ENCODE measurements at regions not wholly inside any gene's neighbourhood (a gene's known extent, or its start where the extent isn't known, plus 50 kb on each side); places are given as distances from the start of the nearest gene placed in this dataset.

GRCh38 chr11:103703437-103703836 lies 333.0 kb upstream of the DDI1 start:
- H3K27me3 ChIP-seq (replicated peaks; ENCODE audit: control insufficient read depth, insufficient read depth, low read length, poor library complexity, severe bottlenecking): no peaks in the 10 kb centered on the region
- DNase-seq: no peak
- H3K4me1 ChIP-seq (ENCODE audit: control insufficient read depth, insufficient read depth, low read length, poor library complexity, severe bottlenecking): no peaks in the 10 kb centered on the region
- H3K36me3 ChIP-seq (ENCODE audit: control insufficient read depth, insufficient read depth, low read length): no peaks in the 10 kb centered on the region
- H3K27ac ChIP-seq (ENCODE audit: insufficient read depth, low read length, poor library complexity, severe bottlenecking): no peak overlapping the region
- no peaks in the 10 kb centered on the region for H3K9me3 ChIP-seq (ENCODE audit: control insufficient read depth, low read length)
- no peak overlapping the region for H3K4me3 ChIP-seq (ENCODE audit: insufficient read depth, low read depth, low read length, poor library complexity, severe bottlenecking)

- DNase-seq: no peak
- Histone ChIP-seq H3K4me3 (ENCODE audit: insufficient read depth, low read depth, low read length, poor library complexity, severe bottlenecking) (no peak overlapping the region), H3K4me1 (ENCODE audit: control insufficient read depth, insufficient read depth, low read length, poor library complexity, severe bottlenecking) (no peaks in the 10 kb centered on the region)
Observed at GRCh38 chr11:103703954-103704353, 332.5 kb upstream of the DDI1 start.

GRCh38 chr11:103705642-103706041 lies 330.8 kb upstream of the DDI1 start:
- H3K27ac ChIP-seq (ENCODE audit: insufficient read depth, low read length, poor library complexity, severe bottlenecking): no peak overlapping the region
- no peaks in the 10 kb centered on the region for H3K36me3 ChIP-seq (ENCODE audit: control insufficient read depth, insufficient read depth, low read length)
- DNase-seq: no peak
- no peaks in the 10 kb centered on the region for H3K4me1 ChIP-seq (ENCODE audit: control insufficient read depth, insufficient read depth, low read length, poor library complexity, severe bottlenecking)
- H3K4me3 ChIP-seq (ENCODE audit: insufficient read depth, low read depth, low read length, poor library complexity, severe bottlenecking): no peak overlapping the region
- H3K9me3 ChIP-seq (ENCODE audit: control insufficient read depth, low read length): no peaks in the 10 kb centered on the region
- no peaks in the 10 kb centered on the region for H3K27me3 ChIP-seq (replicated peaks; ENCODE audit: control insufficient read depth, insufficient read depth, low read length, poor library complexity, severe bottlenecking)

More at GRCh38 chr11:103703954-103704353, 332.5 kb upstream of the DDI1 start:
- Histone ChIP-seq H3K9me3 (ENCODE audit: control insufficient read depth, low read length) (no peaks in the 10 kb centered on the region), H3K36me3 (ENCODE audit: control insufficient read depth, insufficient read depth, low read length) (no peaks in the 10 kb centered on the region), H3K27ac (ENCODE audit: insufficient read depth, low read length, poor library complexity, severe bottlenecking) (no peak overlapping the region), H3K27me3 (replicated peaks; ENCODE audit: control insufficient read depth, insufficient read depth, low read length, poor library complexity, severe bottlenecking) (no peaks in the 10 kb centered on the region)

GRCh38 chr11:103709371-103709770 lies 327.1 kb upstream of the DDI1 start:
- Histone ChIP-seq H3K27me3 (replicated peaks; ENCODE audit: control insufficient read depth, insufficient read depth, low read length, poor library complexity, severe bottlenecking) (no peaks in the 10 kb centered on the region), H3K36me3 (ENCODE audit: control insufficient read depth, insufficient read depth, low read length) (no peaks in the 10 kb centered on the region), H3K9me3 (ENCODE audit: control insufficient read depth, low read length) (no peaks in the 10 kb centered on the region), H3K4me1 (ENCODE audit: control insufficient read depth, insufficient read depth, low read length, poor library complexity, severe bottlenecking) (no peaks in the 10 kb centered on the region), H3K27ac (ENCODE audit: insufficient read depth, low read length, poor library complexity, severe bottlenecking) (no peak overlapping the region), H3K4me3 (ENCODE audit: insufficient read depth, low read depth, low read length, poor library complexity, severe bottlenecking) (no peak overlapping the region)
- no peak for DNase-seq

- Histone ChIP-seq H3K27me3 (replicated peaks; ENCODE audit: control insufficient read depth, insufficient read depth, low read length, poor library complexity, severe bottlenecking) (no peaks in the 10 kb centered on the region), H3K36me3 (ENCODE audit: control insufficient read depth, insufficient read depth, low read length) (no peaks in the 10 kb centered on the region), H3K9me3 (ENCODE audit: control insufficient read depth, low read length) (no peaks in the 10 kb centered on the region), H3K27ac (ENCODE audit: insufficient read depth, low read length, poor library complexity, severe bottlenecking) (no peak overlapping the region), H3K4me3 (ENCODE audit: insufficient read depth, low read depth, low read length, poor library complexity, severe bottlenecking) (no peak overlapping the region), H3K4me1 (ENCODE audit: control insufficient read depth, insufficient read depth, low read length, poor library complexity, severe bottlenecking) (no peaks in the 10 kb centered on the region)
- no peak for DNase-seq
Observed at GRCh38 chr11:103714246-103714645, 322.2 kb upstream of the DDI1 start.

- no peak overlapping the region for H3K4me3 ChIP-seq (ENCODE audit: insufficient read depth, low read depth, low read length, poor library complexity, severe bottlenecking)
- H3K27me3 ChIP-seq (replicated peaks; ENCODE audit: control insufficient read depth, insufficient read depth, low read length, poor library complexity, severe bottlenecking): no peaks in the 10 kb centered on the region
- no peak overlapping the region for H3K27ac ChIP-seq (ENCODE audit: insufficient read depth, low read length, poor library complexity, severe bottlenecking)
- DNase-seq: no peak
- no peaks in the 10 kb centered on the region for H3K36me3 ChIP-seq (ENCODE audit: control insufficient read depth, insufficient read depth, low read length)
- H3K9me3 ChIP-seq (ENCODE audit: control insufficient read depth, low read length): no peaks in the 10 kb centered on the region
- H3K4me1 ChIP-seq (ENCODE audit: control insufficient read depth, insufficient read depth, low read length, poor library complexity, severe bottlenecking): no peaks in the 10 kb centered on the region
Observed at GRCh38 chr11:103716363-103716762, 320.1 kb upstream of the DDI1 start.

GRCh38 chr11:103727262-103727661 lies 309.2 kb upstream of the DDI1 start:
- Histone ChIP-seq H3K4me3 (ENCODE audit: insufficient read depth, low read depth, low read length, poor library complexity, severe bottlenecking) (no peak overlapping the region), H3K4me1 (ENCODE audit: control insufficient read depth, insufficient read depth, low read length, poor library complexity, severe bottlenecking) (no peaks in the 10 kb centered on the region), H3K27me3 (replicated peaks; ENCODE audit: control insufficient read depth, insufficient read depth, low read length, poor library complexity, severe bottlenecking) (no peaks in the 10 kb centered on the region), H3K27ac (ENCODE audit: insufficient read depth, low read length, poor library complexity, severe bottlenecking) (no peak overlapping the region), H3K9me3 (ENCODE audit: control insufficient read depth, low read length) (no peaks in the 10 kb centered on the region), H3K36me3 (ENCODE audit: control insufficient read depth, insufficient read depth, low read length) (no peaks in the 10 kb centered on the region)
- DNase-seq: no peak

- no peaks in the 10 kb centered on the region for H3K27me3 ChIP-seq (replicated peaks; ENCODE audit: control insufficient read depth, insufficient read depth, low read length, poor library complexity, severe bottlenecking)
- H3K27ac ChIP-seq (ENCODE audit: insufficient read depth, low read length, poor library complexity, severe bottlenecking): no peak overlapping the region
- H3K4me1 ChIP-seq (ENCODE audit: control insufficient read depth, insufficient read depth, low read length, poor library complexity, severe bottlenecking): no peaks in the 10 kb centered on the region
- H3K36me3 ChIP-seq (ENCODE audit: control insufficient read depth, insufficient read depth, low read length): no peaks in the 10 kb centered on the region
- no peak overlapping the region for H3K4me3 ChIP-seq (ENCODE audit: insufficient read depth, low read depth, low read length, poor library complexity, severe bottlenecking)
- H3K9me3 ChIP-seq (ENCODE audit: control insufficient read depth, low read length): no peaks in the 10 kb centered on the region
- no peak for DNase-seq
Observed at GRCh38 chr11:103729617-103730016, 306.8 kb upstream of the DDI1 start.

GRCh38 chr11:103730131-103730940 lies 306.1 kb upstream of the DDI1 start:
- no peaks in the 10 kb centered on the region for H3K36me3 ChIP-seq (ENCODE audit: control insufficient read depth, insufficient read depth, low read length)
- H3K4me3 ChIP-seq (ENCODE audit: insufficient read depth, low read depth, low read length, poor library complexity, severe bottlenecking): no peak overlapping the region
- no peak for DNase-seq
- H3K27ac ChIP-seq (ENCODE audit: insufficient read depth, low read length, poor library complexity, severe bottlenecking): no peak overlapping the region
- H3K4me1 ChIP-seq (ENCODE audit: control insufficient read depth, insufficient read depth, low read length, poor library complexity, severe bottlenecking): no peaks in the 10 kb centered on the region
- H3K9me3 ChIP-seq (ENCODE audit: control insufficient read depth, low read length): no peaks in the 10 kb centered on the region
- no peaks in the 10 kb centered on the region for H3K27me3 ChIP-seq (replicated peaks; ENCODE audit: control insufficient read depth, insufficient read depth, low read length, poor library complexity, severe bottlenecking)

- no peaks in the 10 kb centered on the region for H3K9me3 ChIP-seq (ENCODE audit: control insufficient read depth, low read length)
- DNase-seq: no peak
- no peak overlapping the region for H3K4me3 ChIP-seq (ENCODE audit: insufficient read depth, low read depth, low read length, poor library complexity, severe bottlenecking)
- H3K36me3 ChIP-seq (ENCODE audit: control insufficient read depth, insufficient read depth, low read length): no peaks in the 10 kb centered on the region
- no peak overlapping the region for H3K27ac ChIP-seq (ENCODE audit: insufficient read depth, low read length, poor library complexity, severe bottlenecking)
- no peaks in the 10 kb centered on the region for H3K4me1 ChIP-seq (ENCODE audit: control insufficient read depth, insufficient read depth, low read length, poor library complexity, severe bottlenecking)
- H3K27me3 ChIP-seq (replicated peaks; ENCODE audit: control insufficient read depth, insufficient read depth, low read length, poor library complexity, severe bottlenecking): no peaks in the 10 kb centered on the region
Observed at GRCh38 chr11:103731670-103732069, 304.8 kb upstream of the DDI1 start.

All from effector memory CD4-positive, alpha-beta T cell (primary cell).